CD4-positive, alpha-beta memory T cell (primary cell): ENCODE measurements at regions not wholly inside any gene's neighbourhood (a gene's known extent, or its start where the extent isn't known, plus 50 kb on each side); places are given as distances from the start of the nearest gene placed in this dataset.

Experiments used
- CTCF ChIA-PET: fragments of 350-600 bp; sonication (Branson Sonifier 250); formaldehyde crosslinking; loops from one replicate; lab custom pipeline; 2021; ENCODE audit warnings: inconsistent platforms; ENCODE audit not compliant: partially characterized antibody; lab: Charles Lee
- POLR2A ChIA-PET: fragments of 350-600 bp; sonication (Branson Sonifier 250); formaldehyde crosslinking; loops from one replicate; lab custom pipeline; 2021; ENCODE audit not compliant: partially characterized antibody; lab: Charles Lee
- DNase-seq, 5 donors: peaks; one replicate each; pipeline versions ENCODE4 v3.0.0 to v3.0.0-alpha.2; 2020 to 2022; ENCODE audit warnings: mixed read lengths in 1 of 5
- H3K27ac ChIP-seq: one replicate; pipeline ENCODE4 v1.7.0; 2013; ENCODE audit warnings: low read depth, low read length
- H3K27me3 ChIP-seq: 2 replicates; pipeline ENCODE4 v1.7.0; 2013; ENCODE audit warnings: mild to moderate bottlenecking, low read length, moderate library complexity; ENCODE audit not compliant: insufficient read depth
- H3K36me3 ChIP-seq: 2 replicates; pipeline ENCODE4 v1.7.0; 2013; ENCODE audit warnings: mild to moderate bottlenecking, low read length, moderate library complexity; ENCODE audit not compliant: insufficient read depth
- H3K4me1 ChIP-seq: 2 replicates; pipeline ENCODE4 v1.7.0; 2013; ENCODE audit warnings: mild to moderate bottlenecking, low read length, moderate library complexity; ENCODE audit not compliant: insufficient read depth
- H3K4me3 ChIP-seq, 2 donors: one replicate each; pipeline ENCODE4 v1.7.0; 2013; ENCODE audit warnings: low read length in 2 of 2, mild to moderate bottlenecking in 1 of 2
- H3K9me3 ChIP-seq, 2 donors: one replicate each; pipeline ENCODE4 v1.7.0; 2013; ENCODE audit warnings: low read length in 2 of 2, control low read depth in 1 of 2; ENCODE audit not compliant: control insufficient read depth in 1 of 2
- H3K27ac Mint-ChIP-seq, 7 donors: one replicate each; pipeline ENCODE4 v1.8.0; 2020 to 2021; ENCODE audit warnings: mixed read lengths in 7 of 7, mild to moderate bottlenecking in 6 of 7, inconsistent platforms in 3 of 7, moderate library complexity in 3 of 7
- H3K27me3 Mint-ChIP-seq, 2 donors: one replicate each; pipeline ENCODE4 v1.8.0; 2020 to 2021; ENCODE audit warnings: mixed read lengths in 2 of 2
- H3K36me3 Mint-ChIP-seq, 2 donors: one replicate each; pipeline ENCODE4 v1.8.0; 2020 to 2021; ENCODE audit warnings: mixed read lengths in 2 of 2, inconsistent platforms in 1 of 2, mild to moderate bottlenecking in 1 of 2
- H3K4me1 Mint-ChIP-seq, 4 donors: one replicate each; pipeline ENCODE4 v1.8.0; 2020 to 2021; ENCODE audit warnings: mixed read lengths in 4 of 4, mild to moderate bottlenecking in 1 of 4
- H3K4me3 Mint-ChIP-seq, 8 donors: one replicate each; pipeline ENCODE4 v1.8.0; 2020 to 2021; ENCODE audit warnings: mixed read lengths in 8 of 8, mild to moderate bottlenecking in 7 of 8, moderate library complexity in 6 of 8, inconsistent platforms in 3 of 8
- H3K9me3 Mint-ChIP-seq, 8 donors: one replicate each; pipeline ENCODE4 v1.8.0; 2020 to 2021; ENCODE audit warnings: mixed read lengths in 8 of 8, mild to moderate bottlenecking in 5 of 8, inconsistent platforms in 3 of 8, moderate library complexity in 1 of 8
- intact Hi-C: fragments of 100-400 bp; cut with micrococcal nuclease; formaldehyde crosslinking; loops from one replicate; pipeline ENCODE4 v1.15.1; 2023

GRCh38 chr1:239322369-239322768, 64.0 kb upstream of the CHRM3 start:
- H3K36me3 Mint-ChIP-seq, result no peaks in the 10 kb centered on the region
- H3K4me1 ChIP-seq, result no peaks in the 10 kb centered on the region
- ChIA-PET CTCF (no interaction called here), POLR2A (no interaction called here)
- H3K4me3 ChIP-seq, result no peak overlapping the region
- H3K9me3 ChIP-seq, result no peaks in the 10 kb centered on the region
- no peak overlapping the region for H3K27ac Mint-ChIP-seq
- H3K36me3 ChIP-seq, result no peaks in the 10 kb centered on the region
- H3K4me1 Mint-ChIP-seq, result no peaks in the 10 kb centered on the region
- peaks cover 0 to 2% (median 0%) of the 10 kb centered on the region in 8 donors for H3K9me3 Mint-ChIP-seq
- no peaks in the 10 kb centered on the region for H3K27me3 ChIP-seq
- no peak for DNase-seq
- no peak overlapping the region for H3K27ac ChIP-seq
- peaks cover 2 to 3% of the 10 kb centered on the region in 2 donors for H3K27me3 Mint-ChIP-seq
- no peak overlapping the region for H3K4me3 Mint-ChIP-seq
- intact Hi-C loops, result no loop called here

GRCh38 chr1:239321877-239322276, 64.5 kb upstream of the CHRM3 start:
- no peak overlapping the region for H3K4me3 ChIP-seq
- H3K36me3 ChIP-seq, result no peaks in the 10 kb centered on the region
- H3K4me1 Mint-ChIP-seq, result no peaks in the 10 kb centered on the region
- DNase-seq, result no peak
- H3K27me3 Mint-ChIP-seq, result peaks cover 2 to 3% of the 10 kb centered on the region in 2 donors
- H3K4me1 ChIP-seq, result no peaks in the 10 kb centered on the region
- ChIA-PET POLR2A (no interaction called here), CTCF (interaction anchor here (1.2 kb wide), 1 partner anchor 14 kb away, joined by 4 read pairs; no protein-coding TSS in a partner anchor)
- H3K4me3 Mint-ChIP-seq, result no peak overlapping the region
- H3K27ac ChIP-seq, result no peak overlapping the region
- H3K9me3 ChIP-seq, result no peaks in the 10 kb centered on the region
- H3K27ac Mint-ChIP-seq, result no peak overlapping the region
- no peaks in the 10 kb centered on the region for H3K36me3 Mint-ChIP-seq
- peaks cover 0 to 2% (median 0%) of the 10 kb centered on the region in 8 donors for H3K9me3 Mint-ChIP-seq
- intact Hi-C loops, result no loop called here
- H3K27me3 ChIP-seq, result no peaks in the 10 kb centered on the region

- peaks cover 0 to 2% (median 0%) of the 10 kb centered on the region in 8 donors for H3K9me3 Mint-ChIP-seq
These were observed 68.4 kb upstream of the CHRM3 start for GRCh38 chr1:239317948-239318347.

GRCh38 chr1:239315631-239316217, 70.6 kb upstream of the CHRM3 start:
- no peaks in the 10 kb centered on the region for H3K9me3 ChIP-seq
- no peaks in the 10 kb centered on the region for H3K4me1 ChIP-seq
- H3K4me3 ChIP-seq, result no peak overlapping the region
- ChIA-PET POLR2A (no interaction called here), CTCF (no interaction called here)
- Mint-ChIP-seq H3K27me3 (peaks cover 2 to 5% of the 10 kb centered on the region in 2 donors), H3K9me3 (peaks cover 0 to 2% (median 0%) of the 10 kb centered on the region in 8 donors), H3K36me3 (no peaks in the 10 kb centered on the region), H3K27ac (no peak overlapping the region), H3K4me1 (no peaks in the 10 kb centered on the region), H3K4me3 (no peak overlapping the region)
- no peaks in the 10 kb centered on the region for H3K27me3 ChIP-seq
- H3K36me3 ChIP-seq, result no peaks in the 10 kb centered on the region
- no peak overlapping the region for H3K27ac ChIP-seq
- DNase-seq, result no peak
- intact Hi-C loops, result no loop called here

More at GRCh38 chr1:239317948-239318347, 68.4 kb upstream of the CHRM3 start:
- Histone ChIP-seq H3K9me3 (no peaks in the 10 kb centered on the region), H3K27ac (no peak overlapping the region), H3K27me3 (no peaks in the 10 kb centered on the region), H3K36me3 (no peaks in the 10 kb centered on the region), H3K4me1 (no peaks in the 10 kb centered on the region), H3K4me3 (no peak overlapping the region)
- peaks cover 2 to 5% of the 10 kb centered on the region in 2 donors for H3K27me3 Mint-ChIP-seq
- no peaks in the 10 kb centered on the region for H3K36me3 Mint-ChIP-seq
- ChIA-PET POLR2A (no interaction called here), CTCF (no interaction called here)
- H3K4me1 Mint-ChIP-seq, result no peaks in the 10 kb centered on the region
- intact Hi-C loops, result no loop called here
- no peak overlapping the region for H3K4me3 Mint-ChIP-seq
- no peak for DNase-seq
- no peak overlapping the region for H3K27ac Mint-ChIP-seq

GRCh38 chr1:239311331-239311730, 75.0 kb upstream of the CHRM3 start:
- H3K4me3 Mint-ChIP-seq, result no peak overlapping the region
- no peak for DNase-seq
- peaks cover 0 to 1% (median 0%) of the 10 kb centered on the region in 8 donors for H3K9me3 Mint-ChIP-seq

GRCh38 chr1:239308701-239309333, 77.6 kb upstream of the CHRM3 start:
- H3K4me3 Mint-ChIP-seq, result no peak overlapping the region
- peak in 3 of 5 donors; percentile 1 to 13 (median 1) for DNase-seq
- no peak overlapping the region for H3K27ac ChIP-seq
- intact Hi-C loops, result no loop called here
- H3K36me3 ChIP-seq, result no peaks in the 10 kb centered on the region
- no peak overlapping the region for H3K4me3 ChIP-seq
- no peaks in the 10 kb centered on the region for H3K9me3 ChIP-seq
- H3K9me3 Mint-ChIP-seq, result no peaks in the 10 kb centered on the region
- POLR2A ChIA-PET, result no interaction called here
- H3K27me3 ChIP-seq, result no peaks in the 10 kb centered on the region
- H3K4me1 ChIP-seq, result no peaks in the 10 kb centered on the region
- H3K36me3 Mint-ChIP-seq, result no peaks in the 10 kb centered on the region
- no peak overlapping the region for H3K27ac Mint-ChIP-seq
- peaks cover 0 to 2% of the 10 kb centered on the region in 2 donors for H3K27me3 Mint-ChIP-seq
- H3K4me1 Mint-ChIP-seq, result no peaks in the 10 kb centered on the region
- CTCF ChIA-PET, result interaction anchor here (0.7 to 1.3 kb wide), 4 partner anchors 8 to 589 kb away, joined by 3 to 5 read pairs (median 4); no protein-coding TSS in a partner anchor

More at GRCh38 chr1:239311331-239311730, 75.0 kb upstream of the CHRM3 start:
- H3K4me1 Mint-ChIP-seq, result no peaks in the 10 kb centered on the region
- H3K27ac Mint-ChIP-seq, result no peak overlapping the region
- peaks cover 0 to 2% of the 10 kb centered on the region in 2 donors for H3K27me3 Mint-ChIP-seq
- intact Hi-C loops, result no loop called here
- ChIA-PET POLR2A (no interaction called here), CTCF (interaction anchor here (0.7 kb wide), 1 partner anchor 405 kb away, joined by 3 read pairs; no protein-coding TSS in a partner anchor)
- H3K36me3 Mint-ChIP-seq, result no peaks in the 10 kb centered on the region
- Histone ChIP-seq H3K9me3 (no peaks in the 10 kb centered on the region), H3K4me3 (no peak overlapping the region), H3K27me3 (no peaks in the 10 kb centered on the region), H3K27ac (no peak overlapping the region), H3K4me1 (no peaks in the 10 kb centered on the region), H3K36me3 (no peaks in the 10 kb centered on the region)

GRCh38 chr1:239307886-239308285, 78.5 kb upstream of the CHRM3 start:
- no peaks in the 10 kb centered on the region for H3K27me3 ChIP-seq
- H3K4me1 Mint-ChIP-seq, result no peaks in the 10 kb centered on the region
- no peak for DNase-seq
- ChIA-PET CTCF (interaction anchor here (0.7 to 1.3 kb wide), 4 partner anchors 9 to 590 kb away, joined by 3 to 5 read pairs (median 4); no protein-coding TSS in a partner anchor), POLR2A (no interaction called here)
- peaks cover 0 to 2% of the 10 kb centered on the region in 2 donors for H3K27me3 Mint-ChIP-seq
- H3K36me3 Mint-ChIP-seq, result no peaks in the 10 kb centered on the region
- no peak overlapping the region for H3K4me3 ChIP-seq
- no peaks in the 10 kb centered on the region for H3K9me3 ChIP-seq
- H3K27ac ChIP-seq, result no peak overlapping the region
- intact Hi-C loops, result no loop called here
- H3K27ac Mint-ChIP-seq, result no peak overlapping the region
- H3K4me3 Mint-ChIP-seq, result no peak overlapping the region
- no peaks in the 10 kb centered on the region for H3K4me1 ChIP-seq
- no peaks in the 10 kb centered on the region for H3K36me3 ChIP-seq
- no peaks in the 10 kb centered on the region for H3K9me3 Mint-ChIP-seq
